ENCODE measurements at regions not wholly inside any gene's neighbourhood (a gene's known extent, or its start where the extent isn't known, plus 50 kb on each side); places are given as distances from the start of the nearest gene placed in this dataset.

DNA sequence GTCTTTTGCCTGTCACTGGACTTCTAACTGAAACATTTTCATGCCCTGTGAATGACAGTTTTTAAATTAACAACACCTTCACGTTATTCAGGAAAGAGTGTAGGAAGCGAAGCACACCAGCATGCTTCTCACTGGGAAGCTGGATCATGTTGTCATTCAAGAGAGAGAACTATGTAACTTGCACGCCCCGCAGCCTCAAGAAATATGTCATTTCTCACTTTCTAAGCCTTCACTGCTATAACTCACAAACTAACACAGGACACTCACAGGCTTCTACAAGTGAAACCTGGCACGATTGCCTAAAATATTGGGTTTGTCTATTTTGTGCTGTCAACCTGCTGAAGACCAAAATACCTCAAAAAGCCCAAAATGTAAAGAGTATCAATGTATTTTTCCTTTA is 466.3 kb downstream of the EFNA5 start:
- no peak for TF ChIP-seq EP300 (IDR thresholded peaks at IDR 0.05; ENCODE audit: borderline replicate concordance)
- no peak for TF ChIP-seq TAF1 (IDR thresholded peaks at IDR 0.05; ENCODE audit: low read depth)
- no peak for TF ChIP-seq RAD21 (IDR thresholded peaks at IDR 0.05; ENCODE audit: low read depth)
- TF ChIP-seq TEAD4 (IDR thresholded peaks at IDR 0.05) = no peak
- TF ChIP-seq NFIC (IDR thresholded peaks at IDR 0.05) = no peak
